GM19043 (cell line): ENCODE measurements at regions not wholly inside any gene's neighbourhood (a gene's known extent, or its start where the extent isn't known, plus 50 kb on each side); places are given as distances from the start of the nearest gene placed in this dataset.

Experiments
- ATAC-seq: cut with Tn5 transposase; IDR thresholded peaks from one replicate; pipeline ENCODE4 v1.9.1; 2021; ENCODE audit warnings: low read depth; ENCODE audit not compliant: unreplicated experiment

DNA sequence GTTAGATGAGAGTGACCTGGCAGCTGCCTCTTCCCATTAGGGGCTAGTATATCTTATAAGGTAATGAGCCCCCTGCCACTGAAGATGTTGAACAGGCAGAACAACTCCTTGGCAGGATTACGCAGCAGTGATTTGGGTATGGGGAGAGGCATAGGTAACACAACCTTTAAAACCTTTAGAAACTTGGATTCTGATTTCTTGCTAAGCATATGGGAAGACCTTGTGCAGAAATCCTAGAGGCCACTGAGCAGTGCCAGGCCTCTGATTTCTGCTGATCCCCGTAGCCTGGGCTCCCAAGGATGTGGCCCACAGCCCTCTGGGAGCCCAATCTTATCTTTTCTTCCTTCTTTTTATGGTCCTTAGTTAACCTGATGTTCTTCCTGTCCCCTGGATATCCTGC lies 237.9 kb upstream of the ROPN1 start:
- no peak for ATAC-seq

GRCh38 chr3:124230432-124230831 lies 238.5 kb upstream of the ROPN1 start:
- ATAC-seq: no peak

DNA sequence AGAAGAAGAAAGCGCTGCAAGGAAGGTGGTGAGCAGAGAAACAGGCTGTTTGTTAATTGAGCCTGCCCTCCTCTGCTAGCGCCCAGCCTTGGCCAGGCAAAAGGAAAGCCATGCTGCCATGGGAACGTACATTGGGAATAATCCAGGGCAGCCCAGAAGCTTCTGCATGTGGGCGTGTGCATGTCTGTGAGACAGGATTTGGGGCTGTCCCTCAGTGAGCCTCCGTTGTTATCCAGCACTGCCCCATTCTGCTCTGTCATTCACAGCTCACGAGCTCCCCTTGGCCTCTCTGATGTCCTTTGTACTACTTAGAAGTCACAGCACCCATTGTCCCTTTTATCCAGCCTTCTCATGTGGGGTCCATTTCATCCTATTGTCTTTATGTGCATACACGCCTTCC lies 239.1 kb upstream of the ROPN1 start:
- ATAC-seq: no peak

GRCh38 chr3:124234852-124235252 lies 242.9 kb upstream of the ROPN1 start:
- ATAC-seq: no peak

GRCh38 chr3:124235446-124235845 lies 243.5 kb upstream of the ROPN1 start:
- no peak for ATAC-seq

GRCh38 chr3:124243177-124243859 lies 251.4 kb upstream of the ROPN1 start:
- ATAC-seq: no peak

DNA sequence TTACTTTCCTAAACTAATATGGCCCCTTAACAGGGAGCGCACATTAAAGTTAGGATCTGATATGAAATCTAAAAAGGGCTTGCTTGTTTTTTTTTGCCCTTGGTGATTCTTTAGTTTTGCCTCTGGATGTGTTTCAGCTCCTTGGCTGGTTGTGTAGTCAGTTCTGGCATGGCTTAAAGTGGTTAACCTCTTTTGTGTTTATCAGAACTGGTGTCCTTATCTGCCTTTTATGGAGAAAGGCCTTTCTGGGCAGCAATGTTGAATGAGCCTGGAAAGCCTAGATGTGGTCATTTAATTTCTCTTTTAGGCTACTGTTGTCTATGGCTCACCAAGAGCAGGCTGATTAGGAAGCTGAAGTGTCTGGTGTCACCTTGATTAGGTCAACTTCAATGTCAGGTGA lies 254.5 kb upstream of the ROPN1 start:
- no peak for ATAC-seq

GRCh38 chr3:124246949-124247348 lies 255.0 kb upstream of the ROPN1 start:
- no peak for ATAC-seq

- no peak for ATAC-seq
Observed at GRCh38 chr3:124248471-124249028, 256.6 kb upstream of the ROPN1 start.

DNA sequence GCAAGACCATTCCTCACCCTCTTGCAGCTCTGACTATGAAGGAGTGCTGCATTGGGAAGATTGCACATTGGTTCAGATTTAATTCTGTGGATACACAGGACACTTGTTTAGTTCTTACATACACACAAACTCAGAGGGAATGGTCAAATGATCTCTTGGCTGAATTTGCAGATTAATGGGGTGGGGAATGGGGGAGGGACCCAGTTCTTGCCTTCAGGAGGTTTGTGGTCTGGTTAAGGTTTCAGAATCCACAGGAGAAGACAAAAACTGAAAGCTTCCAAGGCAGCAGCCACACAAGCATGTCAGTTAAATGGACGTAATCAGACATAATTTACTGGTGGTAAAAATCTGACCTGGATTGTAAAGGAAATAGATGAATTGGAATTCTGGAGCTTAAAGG lies 257.1 kb upstream of the ROPN1 start:
- ATAC-seq: no peak

GRCh38 chr3:124250053-124250452 lies 258.1 kb upstream of the ROPN1 start:
- ATAC-seq: no peak

DNA sequence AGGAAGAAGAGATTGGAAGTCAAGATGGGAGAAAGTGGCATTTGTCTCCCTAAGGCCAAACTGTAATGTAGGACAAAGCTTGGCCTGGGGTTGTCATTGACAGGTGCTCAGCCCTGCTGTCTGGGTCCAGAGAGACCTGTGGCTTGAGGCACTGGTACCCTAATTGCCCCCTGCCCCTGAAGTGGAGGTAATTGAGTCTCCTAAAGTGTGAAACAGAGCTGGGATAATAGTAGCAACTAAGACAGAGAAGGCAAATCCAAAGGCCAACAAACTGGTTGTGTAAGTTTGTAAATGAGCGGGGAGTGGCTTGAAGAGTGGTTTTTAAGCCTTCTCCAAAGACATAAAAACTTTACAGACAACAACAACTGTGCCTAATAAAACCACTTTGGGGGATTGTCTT lies 264.2 kb upstream of the ROPN1 start:
- ATAC-seq: no peak

GRCh38 chr3:124256599-124256998 lies 264.7 kb upstream of the ROPN1 start:
- ATAC-seq: no peak

GRCh38 chr3:124257336-124257864 lies 265.5 kb upstream of the ROPN1 start:
- ATAC-seq: no peak

GRCh38 chr3:124258057-124258500 lies 266.2 kb upstream of the ROPN1 start:
- ATAC-seq: no peak

GRCh38 chr3:124260206-124260915 lies 268.4 kb upstream of the ROPN1 start:
- no peak for ATAC-seq

DNA sequence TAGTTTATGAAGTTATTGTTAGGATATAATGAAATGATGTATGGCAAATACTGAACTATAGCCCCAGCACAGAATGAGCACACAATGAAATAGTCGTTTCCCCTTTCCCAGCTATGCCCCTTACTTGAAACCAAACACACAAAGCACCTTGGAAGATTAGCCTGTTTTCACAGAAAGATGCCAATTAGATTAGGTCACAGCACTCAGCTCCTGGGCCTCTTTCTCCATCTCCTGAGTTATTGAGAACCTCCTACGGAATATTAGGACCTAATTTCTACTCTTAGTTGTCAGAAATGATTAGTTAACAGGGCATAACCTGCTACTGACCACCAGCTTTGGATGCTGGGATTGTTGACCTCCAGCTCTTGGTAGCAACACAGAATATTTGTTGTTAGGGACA lies 269.4 kb upstream of the ROPN1 start:
- ATAC-seq: no peak

DNA sequence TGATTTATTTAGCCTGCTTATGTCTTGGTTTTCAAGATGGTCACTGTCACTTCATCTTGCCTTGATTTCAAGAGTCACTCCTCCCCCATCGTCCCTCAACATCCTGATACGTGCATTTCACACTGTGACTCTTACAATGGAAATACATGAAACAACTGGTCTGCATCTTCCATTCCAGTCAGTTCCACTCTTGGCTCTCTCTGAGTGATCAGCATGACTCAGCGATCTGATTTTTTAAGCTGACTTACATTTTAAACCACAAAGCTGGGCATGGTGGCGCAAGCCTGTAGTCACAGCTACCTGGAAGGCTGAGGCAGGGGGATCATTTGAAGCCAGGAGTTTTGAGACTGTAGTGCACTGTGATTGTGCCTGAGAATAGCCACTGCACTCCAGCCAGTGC lies 271.2 kb upstream of the ROPN1 start:
- ATAC-seq: no peak

GRCh38 chr3:124264346-124264745 lies 272.4 kb upstream of the ROPN1 start:
- ATAC-seq: no peak

GRCh38 chr3:124266487-124266886 lies 274.6 kb upstream of the ROPN1 start:
- no peak for ATAC-seq

- ATAC-seq: no peak
Observed at GRCh38 chr3:124267406-124267805, 275.5 kb upstream of the ROPN1 start.

DNA sequence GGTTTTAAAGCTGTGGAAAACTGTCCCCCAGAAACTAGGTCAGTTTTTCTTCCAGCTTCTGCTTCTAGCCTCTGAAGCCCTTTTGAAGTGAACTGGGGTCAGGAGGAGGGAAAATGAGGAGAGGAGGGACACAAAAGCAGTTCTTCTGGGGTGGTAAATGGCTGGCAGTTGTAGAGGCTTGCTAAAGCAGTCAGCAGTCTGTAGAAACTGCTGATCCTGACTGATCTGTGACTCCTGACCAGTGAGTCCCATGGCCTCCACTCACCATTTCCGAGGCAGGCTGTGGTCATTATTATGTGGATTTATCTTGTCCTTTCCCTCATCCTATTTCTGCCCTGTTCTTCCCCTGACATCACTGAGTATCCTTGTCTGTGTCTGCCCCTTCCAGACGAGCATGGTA lies 276.4 kb upstream of the ROPN1 start:
- no peak for ATAC-seq
